Gastroesophageal sphincter (tissue), 4 donors: ENCODE measurements at regions not wholly inside any gene's neighbourhood (a gene's known extent, or its start where the extent isn't known, plus 50 kb on each side); places are given as distances from the start of the nearest gene placed in this dataset.

ENCODE experiments used
- ATAC-seq: fragments of 150-250 bp; one replicate; pipeline ENCODE4 v1.9.1; 2016; ENCODE audit warnings: mild to moderate bottlenecking, moderate library complexity
- H3K27ac ChIP-seq, 4 donors: fragments of 200-600 bp; sonication (generic) in 3 of 4; 1 replicate in 3 of 4; 2 replicates in 1 of 4; pipeline ENCODE4 v1.5.1; 2016 to 2019
- H3K27me3 ChIP-seq: fragments of 200-600 bp; sonication (generic); one replicate; pipeline ENCODE4 v1.5.1; 2019
- H3K36me3 ChIP-seq, 2 donors: fragments of 200-600 bp; sonication (generic); one replicate each; pipeline ENCODE4 v1.5.1; 2019; ENCODE audit warnings: control low read depth in 1 of 2
- H3K4me1 ChIP-seq, 3 donors: fragments of 200-600 bp; sonication (generic); 1 replicate in 2 of 3; 2 replicates in 1 of 3; pipeline ENCODE4 v1.5.1; 2016 to 2019; ENCODE audit warnings: control low read depth in 2 of 3
- H3K4me3 ChIP-seq, 2 donors: fragments of 200-600 bp; sonication (generic); one replicate each; pipeline ENCODE4 v1.5.1; 2019; ENCODE audit warnings: mild to moderate bottlenecking in 1 of 2, moderate library complexity in 1 of 2
- H3K9me3 ChIP-seq, 3 donors: fragments of 200-600 bp; sonication (generic); one replicate each; pipeline ENCODE4 v1.5.1; 2017 to 2019; ENCODE audit warnings: control low read depth in 2 of 3
- EP300 ChIP-seq: sonication (generic); formaldehyde crosslinking; IDR thresholded peaks from one replicate; pipeline ENCODE4 v1.6.1; 2017; ENCODE audit warnings: antibody characterized with exemption, mild to moderate bottlenecking
- POLR2A ChIP-seq, 2 donors: fragments of 450-650 bp; IDR thresholded peaks; one replicate each; pipeline ENCODE4 v1.6.1; 2017; ENCODE audit warnings: antibody characterized with exemption in 2 of 2, mild to moderate bottlenecking in 2 of 2, moderate library complexity in 1 of 2
- POLR2AphosphoS5 ChIP-seq: sonication (generic); formaldehyde crosslinking; IDR thresholded peaks from one replicate; pipeline ENCODE4 v1.6.1; 2017; ENCODE audit warnings: antibody characterized with exemption
- WGBS, 2 donors: methylation state at CpG; one replicate each; pipeline ENCODE4 v1.1.5; 2018; ENCODE audit warnings: low coverage in 1 of 2; 5-methylcytosine and 5-hydroxymethylcytosine counted together
- TF ChIP-seq, protein P1 (sequence below), 4 experiments: fragments of 200-600 bp in 2 of 4; fragments of 450-650 bp in 2 of 4; sonication (generic) in 1 of 4; IDR thresholded peaks; one replicate each; pipeline ENCODE4 v1.5.1; 2017 to 2019; ENCODE audit warnings: antibody characterized with exemption in 4 of 4, mild to moderate bottlenecking in 2 of 4, moderate library complexity in 2 of 4

- TF ChIP-seq, protein P1, sequence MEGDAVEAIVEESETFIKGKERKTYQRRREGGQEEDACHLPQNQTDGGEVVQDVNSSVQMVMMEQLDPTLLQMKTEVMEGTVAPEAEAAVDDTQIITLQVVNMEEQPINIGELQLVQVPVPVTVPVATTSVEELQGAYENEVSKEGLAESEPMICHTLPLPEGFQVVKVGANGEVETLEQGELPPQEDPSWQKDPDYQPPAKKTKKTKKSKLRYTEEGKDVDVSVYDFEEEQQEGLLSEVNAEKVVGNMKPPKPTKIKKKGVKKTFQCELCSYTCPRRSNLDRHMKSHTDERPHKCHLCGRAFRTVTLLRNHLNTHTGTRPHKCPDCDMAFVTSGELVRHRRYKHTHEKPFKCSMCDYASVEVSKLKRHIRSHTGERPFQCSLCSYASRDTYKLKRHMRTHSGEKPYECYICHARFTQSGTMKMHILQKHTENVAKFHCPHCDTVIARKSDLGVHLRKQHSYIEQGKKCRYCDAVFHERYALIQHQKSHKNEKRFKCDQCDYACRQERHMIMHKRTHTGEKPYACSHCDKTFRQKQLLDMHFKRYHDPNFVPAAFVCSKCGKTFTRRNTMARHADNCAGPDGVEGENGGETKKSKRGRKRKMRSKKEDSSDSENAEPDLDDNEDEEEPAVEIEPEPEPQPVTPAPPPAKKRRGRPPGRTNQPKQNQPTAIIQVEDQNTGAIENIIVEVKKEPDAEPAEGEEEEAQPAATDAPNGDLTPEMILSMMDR (IDR thresholded peaks at IDR 0.05), result no peak
- no peak for TF ChIP-seq POLR2A (IDR thresholded peaks at IDR 0.05)
- no peak for TF ChIP-seq POLR2AphosphoS5
- TF ChIP-seq EP300, result no peak
- Histone ChIP-seq H3K27ac (no peak overlapping the region), H3K4me1 (peaks cover 21 to 46% (median 21%) of the 10 kb centered on the region in 3 donors), H3K9me3 (no peaks in the 10 kb centered on the region), H3K4me3 (no peak overlapping the region), H3K27me3 (no peaks in the 10 kb centered on the region), H3K36me3 (no peaks in the 10 kb centered on the region)
- no peak for ATAC-seq
- 59 to 63% methylated on average over 1 of the region's 1 CpG for WGBS, 2 donors
These were observed 447.3 kb upstream of the KCNMB2 start for GRCh38 chr3:178088963-178089362.

- Histone ChIP-seq H3K27ac (no peak overlapping the region), H3K36me3 (no peaks in the 10 kb centered on the region), H3K27me3 (no peaks in the 10 kb centered on the region), H3K9me3 (no peaks in the 10 kb centered on the region), H3K4me3 (no peak overlapping the region), H3K4me1 (peaks cover 2 to 26% (median 2%) of the 10 kb centered on the region in 3 donors)
- WGBS, 2 donors, result no CpG with 5 or more reads among the region's 1 CpG
- ATAC-seq, result no peak
- no peak for TF ChIP-seq POLR2A (IDR thresholded peaks at IDR 0.05)
- TF ChIP-seq POLR2AphosphoS5, result no peak
- TF ChIP-seq, protein P1 (IDR thresholded peaks at IDR 0.05), result no peak
- TF ChIP-seq EP300, result no peak
These were observed 445.3 kb upstream of the KCNMB2 start for GRCh38 chr3:178090899-178091298.

- no peak for TF ChIP-seq EP300
- TF ChIP-seq POLR2A (IDR thresholded peaks at IDR 0.05), result no peak
- TF ChIP-seq, protein P1 (IDR thresholded peaks at IDR 0.05), result no peak
- no peak for TF ChIP-seq POLR2AphosphoS5
- ATAC-seq, result no peak
- H3K27ac ChIP-seq, result no peak overlapping the region
- no peak overlapping the region for H3K4me3 ChIP-seq
- no peaks in the 10 kb centered on the region for H3K27me3 ChIP-seq
- peaks cover 0 to 8% (median 0%) of the 10 kb centered on the region in 3 donors for H3K4me1 ChIP-seq
- no peaks in the 10 kb centered on the region for H3K36me3 ChIP-seq
- H3K9me3 ChIP-seq, result no peaks in the 10 kb centered on the region
- 83 to 97% methylated on average over 2 of the region's 2 CpGs for WGBS, 2 donors
These were observed 440.7 kb upstream of the KCNMB2 start for GRCh38 chr3:178095522-178095921.

- WGBS, 2 donors, result 90 to 100% methylated on average over 1 of the region's 1 CpG
- TF ChIP-seq EP300, result no peak
- no peak for TF ChIP-seq POLR2AphosphoS5
- TF ChIP-seq, protein P1 (IDR thresholded peaks at IDR 0.05), result no peak
- TF ChIP-seq POLR2A (IDR thresholded peaks at IDR 0.05), result no peak
- peaks cover 0 to 8% (median 0%) of the 10 kb centered on the region in 3 donors for H3K4me1 ChIP-seq
- no peaks in the 10 kb centered on the region for H3K9me3 ChIP-seq
- no peaks in the 10 kb centered on the region for H3K27me3 ChIP-seq
- H3K27ac ChIP-seq, result no peak overlapping the region
- ATAC-seq, result no peak
- H3K4me3 ChIP-seq, result no peak overlapping the region
- no peaks in the 10 kb centered on the region for H3K36me3 ChIP-seq
These were observed 439.3 kb upstream of the KCNMB2 start for GRCh38 chr3:178096955-178097354.

DNA sequence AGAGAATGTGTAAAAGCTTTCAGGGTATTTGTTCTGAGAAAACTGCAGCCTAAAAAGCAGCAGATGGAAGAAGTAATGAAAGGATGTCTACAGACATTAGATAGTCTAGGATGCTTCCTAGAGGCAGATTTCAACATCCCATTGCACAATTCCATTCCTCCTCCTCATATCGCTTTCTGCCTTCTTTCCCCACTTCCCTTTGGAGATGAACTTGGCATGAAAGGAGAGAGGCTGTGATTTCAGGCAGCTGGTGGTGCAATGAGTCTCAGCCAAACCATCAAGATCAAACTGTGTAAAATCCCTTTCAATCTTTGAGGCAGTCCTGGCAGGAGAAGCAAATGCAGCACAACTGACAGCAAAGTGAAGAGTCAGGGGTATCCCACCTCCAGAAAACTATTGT is 438.7 kb upstream of the KCNMB2 start:
- peak overlapping the region in 1 of 4 donors; percentile 1 for H3K27ac ChIP-seq
- H3K4me3 ChIP-seq, result no peak overlapping the region
- peaks cover 0 to 8% (median 0%) of the 10 kb centered on the region in 3 donors for H3K4me1 ChIP-seq
- H3K9me3 ChIP-seq, result no peaks in the 10 kb centered on the region
- no peaks in the 10 kb centered on the region for H3K27me3 ChIP-seq
- ATAC-seq, result peak; percentile 94
- no peaks in the 10 kb centered on the region for H3K36me3 ChIP-seq
- no peak for TF ChIP-seq POLR2A (IDR thresholded peaks at IDR 0.05)
- peak; percentile 81 for TF ChIP-seq POLR2AphosphoS5
- TF ChIP-seq, protein P1 (IDR thresholded peaks at IDR 0.05), result no peak
- 56% methylated on average over 1 of the region's 1 CpG; no CpG with 5 or more reads in 1 of the 2 donors for WGBS, 2 donors
